Liver (tissue), 8 donors: ENCODE measurements at regions not wholly inside any gene's neighbourhood (a gene's known extent, or its start where the extent isn't known, plus 50 kb on each side); places are given as distances from the start of the nearest gene placed in this dataset.

ENCODE experiments used
- DNase-seq: peaks from one replicate; pipeline ENCODE4 v3.0.0-alpha.2; 2017; ENCODE audit warnings: low spot score
- H3K27ac ChIP-seq, 2 donors: one replicate each; pipeline ENCODE4 v1.7.0; 2013; ENCODE audit warnings: inconsistent platforms in 2 of 2, low read length in 2 of 2, control low read depth in 1 of 2, low read depth in 1 of 2, mild to moderate bottlenecking in 1 of 2
- H3K27me3 ChIP-seq, 4 donors: one replicate each; pipeline versions ENCODE4 v1.6.1 to v1.7.0; 2013; ENCODE audit warnings: low read length in 3 of 4, inconsistent platforms in 1 of 4, mild to moderate bottlenecking in 1 of 4, moderate library complexity in 1 of 4; ENCODE audit not compliant: control insufficient read depth in 4 of 4, insufficient read depth in 4 of 4
- H3K36me3 ChIP-seq, 4 donors: one replicate each; pipeline versions ENCODE4 v1.6.1 to v1.7.0; 2013; ENCODE audit warnings: low read length in 3 of 4, mild to moderate bottlenecking in 3 of 4, low read depth in 1 of 4, moderate library complexity in 1 of 4; ENCODE audit not compliant: control insufficient read depth in 4 of 4, insufficient read depth in 3 of 4
- H3K4me1 ChIP-seq, 4 donors: one replicate each; pipeline versions ENCODE4 v1.6.1 to v1.7.0; 2013; ENCODE audit warnings: low read length in 3 of 4, mild to moderate bottlenecking in 3 of 4, moderate library complexity in 1 of 4; ENCODE audit not compliant: control insufficient read depth in 4 of 4, insufficient read depth in 4 of 4
- H3K4me3 ChIP-seq, 3 donors: one replicate each; pipeline versions ENCODE4 v1.6.1 to v1.7.0; 2013; ENCODE audit warnings: low read length in 3 of 3, control low read depth in 1 of 3, low read depth in 1 of 3, mild to moderate bottlenecking in 1 of 3
- H3K9ac ChIP-seq, 2 donors: one replicate each; pipeline ENCODE4 v1.7.0; 2013; ENCODE audit warnings: low read length in 2 of 2, mild to moderate bottlenecking in 2 of 2, moderate library complexity in 2 of 2, control low read depth in 1 of 2, low read depth in 1 of 2
- H3K9me3 ChIP-seq, 4 donors: one replicate each; pipeline versions ENCODE4 v1.6.1 to v1.7.0; 2013; ENCODE audit warnings: low read length in 3 of 4; ENCODE audit not compliant: control insufficient read depth in 4 of 4
- EGR1 ChIP-seq, 2 donors: IDR thresholded peaks; 2 replicates each; pipeline ENCODE4 v1.6.1; 2016 to 2018; ENCODE audit warnings: antibody characterized with exemption in 2 of 2, low read depth in 2 of 2
- FOXA2 ChIP-seq: IDR thresholded peaks from 2 replicates; pipeline ENCODE4 v1.6.1; 2016; ENCODE audit warnings: antibody characterized with exemption
- GABPA ChIP-seq, 2 donors: IDR thresholded peaks in 1 of 2; conservative IDR thresholded peaks in 1 of 2; 2 replicates each; pipeline ENCODE4 v1.6.1; 2016; ENCODE audit warnings: antibody characterized with exemption in 2 of 2, mild to moderate bottlenecking in 1 of 2, moderate library complexity in 1 of 2
- HNF4A ChIP-seq, 2 donors: conservative IDR thresholded peaks; 2 replicates each; pipeline ENCODE4 v1.6.1; 2016; ENCODE audit warnings: antibody characterized with exemption in 2 of 2, mild to moderate bottlenecking in 2 of 2
- HNF4G ChIP-seq: IDR thresholded peaks from 2 replicates; pipeline ENCODE4 v1.6.1; 2016; ENCODE audit warnings: antibody characterized with exemption
- JUND ChIP-seq, 2 donors: IDR thresholded peaks; 2 replicates each; pipeline ENCODE4 v1.6.1; 2016; ENCODE audit warnings: antibody characterized with exemption in 2 of 2
- NR2F2 ChIP-seq: IDR thresholded peaks from 2 replicates; pipeline ENCODE4 v1.6.1; 2016; ENCODE audit warnings: antibody characterized with exemption
- RAD21 ChIP-seq, 2 donors: IDR thresholded peaks; 2 replicates each; pipeline ENCODE4 v1.6.1; 2016; ENCODE audit warnings: antibody characterized with exemption in 2 of 2, mild to moderate bottlenecking in 2 of 2
- RXRA ChIP-seq, 2 donors: IDR thresholded peaks; 2 replicates each; pipeline ENCODE4 v1.6.1; 2017 to 2018; ENCODE audit warnings: antibody characterized with exemption in 2 of 2, mild to moderate bottlenecking in 1 of 2
- TAF1 ChIP-seq: conservative IDR thresholded peaks from 2 replicates; pipeline ENCODE4 v1.6.1; 2016; ENCODE audit warnings: antibody characterized with exemption, mild to moderate bottlenecking
- YY1 ChIP-seq: IDR thresholded peaks from 2 replicates; pipeline ENCODE4 v1.6.1; 2016; ENCODE audit warnings: antibody characterized with exemption, mild to moderate bottlenecking
- WGBS: extraction: QIAGEN DNeasy Blood & Tissue Kit; methylation state at CpG from one replicate; pipeline ENCODE4 v1.1.7; 2013; 5-methylcytosine and 5-hydroxymethylcytosine counted together
- TF ChIP-seq, protein P1 (sequence below): IDR thresholded peaks from 2 replicates; pipeline ENCODE4 v1.6.1; 2016; ENCODE audit warnings: antibody characterized with exemption
- TF ChIP-seq, protein P2 (sequence below): IDR thresholded peaks from 2 replicates; pipeline ENCODE4 v1.6.1; 2016; ENCODE audit warnings: antibody characterized with exemption, mild to moderate bottlenecking
- TF ChIP-seq, protein P3 (sequence below): fragments of 150-350 bp; IDR thresholded peaks from 2 replicates; pipeline ENCODE4 v1.5.1; 2017; ENCODE audit warnings: improper control_type of control experiment, low read depth, low read length; ENCODE audit not compliant: missing input control
- TF ChIP-seq, protein P4 (sequence below): IDR thresholded peaks from 2 replicates; pipeline ENCODE4 v1.6.1; 2016; ENCODE audit warnings: antibody characterized with exemption
- TF ChIP-seq, protein P5 (sequence below): IDR thresholded peaks from 2 replicates; pipeline ENCODE4 v1.6.1; 2016; ENCODE audit warnings: antibody characterized with exemption
- donor health status: healthy.
- donor health status: healthy.
- donor health status: healthy.
- donor health status: healthy.
- donor health status: healthy.

DNA sequence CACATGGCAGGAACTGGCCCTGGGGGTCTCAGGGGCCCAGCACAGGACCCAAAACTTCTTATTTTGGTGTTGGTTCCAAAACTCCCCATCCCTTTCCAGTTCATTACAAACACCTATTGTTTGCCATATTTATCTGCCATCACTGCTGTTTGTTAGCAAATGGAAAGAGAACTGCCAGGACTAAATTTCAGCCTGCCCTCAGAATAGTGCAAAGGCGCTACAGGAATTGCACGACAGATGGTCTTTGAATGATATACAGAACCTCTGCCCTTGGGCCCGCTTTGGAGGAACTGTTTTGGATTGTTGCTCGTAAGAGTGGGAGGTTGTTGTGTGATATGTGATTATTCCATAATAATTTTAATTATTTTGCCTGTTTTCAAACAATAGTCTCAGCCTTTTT is 199.0 kb upstream of the FBXL4 start:
- Histone ChIP-seq H3K27ac (no peak overlapping the region), H3K4me1 (peaks cover 0 to 13% (median 7%) of the 10 kb centered on the region in 4 donors), H3K27me3 (no peaks in the 10 kb centered on the region), H3K9ac (no peak overlapping the region), H3K36me3 (no peaks in the 10 kb centered on the region), H3K4me3 (no peak overlapping the region), H3K9me3 (no peaks in the 10 kb centered on the region)
- no peak for DNase-seq
- 91% methylated on average over 4 of the region's 4 CpGs for WGBS
- TF ChIP-seq YY1: no peak
- no peak for TF ChIP-seq RXRA (IDR thresholded peaks at IDR 0.05)
- no peak for TF ChIP-seq TAF1
- TF ChIP-seq GABPA (IDR thresholded peaks at IDR 0.05 in 1 of 2, conservative IDR thresholded peaks at IDR 0.05 in 1 of 2): no peak
- TF ChIP-seq, protein P1, sequence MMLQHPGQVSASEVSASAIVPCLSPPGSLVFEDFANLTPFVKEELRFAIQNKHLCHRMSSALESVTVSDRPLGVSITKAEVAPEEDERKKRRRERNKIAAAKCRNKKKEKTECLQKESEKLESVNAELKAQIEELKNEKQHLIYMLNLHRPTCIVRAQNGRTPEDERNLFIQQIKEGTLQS: no peak
- TF ChIP-seq, protein P2, sequence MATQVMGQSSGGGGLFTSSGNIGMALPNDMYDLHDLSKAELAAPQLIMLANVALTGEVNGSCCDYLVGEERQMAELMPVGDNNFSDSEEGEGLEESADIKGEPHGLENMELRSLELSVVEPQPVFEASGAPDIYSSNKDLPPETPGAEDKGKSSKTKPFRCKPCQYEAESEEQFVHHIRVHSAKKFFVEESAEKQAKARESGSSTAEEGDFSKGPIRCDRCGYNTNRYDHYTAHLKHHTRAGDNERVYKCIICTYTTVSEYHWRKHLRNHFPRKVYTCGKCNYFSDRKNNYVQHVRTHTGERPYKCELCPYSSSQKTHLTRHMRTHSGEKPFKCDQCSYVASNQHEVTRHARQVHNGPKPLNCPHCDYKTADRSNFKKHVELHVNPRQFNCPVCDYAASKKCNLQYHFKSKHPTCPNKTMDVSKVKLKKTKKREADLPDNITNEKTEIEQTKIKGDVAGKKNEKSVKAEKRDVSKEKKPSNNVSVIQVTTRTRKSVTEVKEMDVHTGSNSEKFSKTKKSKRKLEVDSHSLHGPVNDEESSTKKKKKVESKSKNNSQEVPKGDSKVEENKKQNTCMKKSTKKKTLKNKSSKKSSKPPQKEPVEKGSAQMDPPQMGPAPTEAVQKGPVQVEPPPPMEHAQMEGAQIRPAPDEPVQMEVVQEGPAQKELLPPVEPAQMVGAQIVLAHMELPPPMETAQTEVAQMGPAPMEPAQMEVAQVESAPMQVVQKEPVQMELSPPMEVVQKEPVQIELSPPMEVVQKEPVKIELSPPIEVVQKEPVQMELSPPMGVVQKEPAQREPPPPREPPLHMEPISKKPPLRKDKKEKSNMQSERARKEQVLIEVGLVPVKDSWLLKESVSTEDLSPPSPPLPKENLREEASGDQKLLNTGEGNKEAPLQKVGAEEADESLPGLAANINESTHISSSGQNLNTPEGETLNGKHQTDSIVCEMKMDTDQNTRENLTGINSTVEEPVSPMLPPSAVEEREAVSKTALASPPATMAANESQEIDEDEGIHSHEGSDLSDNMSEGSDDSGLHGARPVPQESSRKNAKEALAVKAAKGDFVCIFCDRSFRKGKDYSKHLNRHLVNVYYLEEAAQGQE: no peak
- TF ChIP-seq, protein P3, sequence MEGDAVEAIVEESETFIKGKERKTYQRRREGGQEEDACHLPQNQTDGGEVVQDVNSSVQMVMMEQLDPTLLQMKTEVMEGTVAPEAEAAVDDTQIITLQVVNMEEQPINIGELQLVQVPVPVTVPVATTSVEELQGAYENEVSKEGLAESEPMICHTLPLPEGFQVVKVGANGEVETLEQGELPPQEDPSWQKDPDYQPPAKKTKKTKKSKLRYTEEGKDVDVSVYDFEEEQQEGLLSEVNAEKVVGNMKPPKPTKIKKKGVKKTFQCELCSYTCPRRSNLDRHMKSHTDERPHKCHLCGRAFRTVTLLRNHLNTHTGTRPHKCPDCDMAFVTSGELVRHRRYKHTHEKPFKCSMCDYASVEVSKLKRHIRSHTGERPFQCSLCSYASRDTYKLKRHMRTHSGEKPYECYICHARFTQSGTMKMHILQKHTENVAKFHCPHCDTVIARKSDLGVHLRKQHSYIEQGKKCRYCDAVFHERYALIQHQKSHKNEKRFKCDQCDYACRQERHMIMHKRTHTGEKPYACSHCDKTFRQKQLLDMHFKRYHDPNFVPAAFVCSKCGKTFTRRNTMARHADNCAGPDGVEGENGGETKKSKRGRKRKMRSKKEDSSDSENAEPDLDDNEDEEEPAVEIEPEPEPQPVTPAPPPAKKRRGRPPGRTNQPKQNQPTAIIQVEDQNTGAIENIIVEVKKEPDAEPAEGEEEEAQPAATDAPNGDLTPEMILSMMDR: no peak
- TF ChIP-seq, protein P4, sequence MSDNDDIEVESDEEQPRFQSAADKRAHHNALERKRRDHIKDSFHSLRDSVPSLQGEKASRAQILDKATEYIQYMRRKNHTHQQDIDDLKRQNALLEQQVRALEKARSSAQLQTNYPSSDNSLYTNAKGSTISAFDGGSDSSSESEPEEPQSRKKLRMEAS: no peak
- TF ChIP-seq HNF4G: no peak
- no peak for TF ChIP-seq FOXA2

DNA sequence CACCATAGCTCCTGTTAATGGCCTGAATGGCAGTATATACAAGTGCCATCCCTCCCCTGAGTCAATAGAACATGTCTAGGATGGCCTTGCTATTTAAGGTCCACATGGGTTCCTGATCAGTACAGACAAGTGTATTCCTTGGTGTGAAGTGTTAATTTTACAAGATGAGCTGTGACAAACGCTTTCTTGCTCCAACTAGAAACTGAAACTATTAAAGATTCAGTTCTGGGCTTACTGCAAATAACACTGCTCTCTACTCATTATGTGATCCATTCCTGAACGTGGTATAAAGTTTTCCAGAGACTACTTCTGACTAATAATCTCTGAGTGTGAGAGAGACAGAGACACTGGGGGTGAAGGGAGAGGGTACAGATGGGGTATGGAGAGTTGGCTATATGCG is 198.0 kb upstream of the FBXL4 start:
- Histone ChIP-seq H3K4me3 (no peak overlapping the region), H3K4me1 (peaks cover 0 to 13% (median 7%) of the 10 kb centered on the region in 4 donors), H3K36me3 (no peaks in the 10 kb centered on the region), H3K9ac (no peak overlapping the region), H3K9me3 (no peaks in the 10 kb centered on the region), H3K27me3 (no peaks in the 10 kb centered on the region), H3K27ac (no peak overlapping the region)
- DNase-seq: no peak
- TF ChIP-seq, protein P5, sequence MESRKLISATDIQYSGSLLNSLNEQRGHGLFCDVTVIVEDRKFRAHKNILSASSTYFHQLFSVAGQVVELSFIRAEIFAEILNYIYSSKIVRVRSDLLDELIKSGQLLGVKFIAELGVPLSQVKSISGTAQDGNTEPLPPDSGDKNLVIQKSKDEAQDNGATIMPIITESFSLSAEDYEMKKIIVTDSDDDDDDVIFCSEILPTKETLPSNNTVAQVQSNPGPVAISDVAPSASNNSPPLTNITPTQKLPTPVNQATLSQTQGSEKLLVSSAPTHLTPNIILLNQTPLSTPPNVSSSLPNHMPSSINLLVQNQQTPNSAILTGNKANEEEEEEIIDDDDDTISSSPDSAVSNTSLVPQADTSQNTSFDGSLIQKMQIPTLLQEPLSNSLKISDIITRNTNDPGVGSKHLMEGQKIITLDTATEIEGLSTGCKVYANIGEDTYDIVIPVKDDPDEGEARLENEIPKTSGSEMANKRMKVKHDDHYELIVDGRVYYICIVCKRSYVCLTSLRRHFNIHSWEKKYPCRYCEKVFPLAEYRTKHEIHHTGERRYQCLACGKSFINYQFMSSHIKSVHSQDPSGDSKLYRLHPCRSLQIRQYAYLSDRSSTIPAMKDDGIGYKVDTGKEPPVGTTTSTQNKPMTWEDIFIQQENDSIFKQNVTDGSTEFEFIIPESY: no peak
- TF ChIP-seq, protein P1: no peak
- TF ChIP-seq YY1 (no peak), JUND (IDR thresholded peaks at IDR 0.05) (no peak), HNF4A (conservative IDR thresholded peaks at IDR 0.05) (no peak), RAD21 (IDR thresholded peaks at IDR 0.05) (no peak), HNF4G (no peak), RXRA (IDR thresholded peaks at IDR 0.05) (no peak), FOXA2 (no peak), NR2F2 (no peak), EGR1 (IDR thresholded peaks at IDR 0.05; ENCODE audit: low read depth in 2 of 2) (no peak)
- TF ChIP-seq, protein P3: no peak
- TF ChIP-seq, protein P2: no peak
- 79% methylated on average over 3 of the region's 3 CpGs for WGBS
